Smooth muscle cell (in vitro differentiated cells): ENCODE measurements at regions not wholly inside any gene's neighbourhood (a gene's known extent, or its start where the extent isn't known, plus 50 kb on each side); places are given as distances from the start of the nearest gene placed in this dataset.
"Not testable (repeated sequence)": the region's sequence is repeated elsewhere in the genome, so short reads cannot be mapped to it uniquely, and the experiment has no call there.

Experiments
- DNase-seq: peaks from one replicate; lab custom pipeline; 2025; ENCODE audit not compliant: unreplicated experiment; lab: John Stamatoyannopoulos, UW
- H2AFZ ChIP-seq: fragments of 200-600 bp; sonication (generic); 2 replicates; pipeline ENCODE4 v1.6.0; 2016; ENCODE audit warnings: antibody characterized with exemption, low read depth, mild to moderate bottlenecking
- H3F3A ChIP-seq: fragments of 200-600 bp; sonication (generic); 2 replicates; pipeline ENCODE4 v1.6.0; 2017; ENCODE audit warnings: antibody characterized with exemption, low read depth
- H3K27ac ChIP-seq: fragments of 200-600 bp; sonication (generic); 2 replicates; pipeline ENCODE4 v1.5.1; 2016; ENCODE audit warnings: low read depth, mild to moderate bottlenecking
- H3K27me3 ChIP-seq: fragments of 200-600 bp; sonication (generic); 2 replicates; pipeline ENCODE4 v1.6.1; 2016; ENCODE audit warnings: low read depth, mild to moderate bottlenecking
- H3K36me3 ChIP-seq: fragments of 200-600 bp; sonication (generic); 2 replicates; pipeline ENCODE4 v1.5.1; 2016; ENCODE audit warnings: low read depth
- H3K4me1 ChIP-seq: fragments of 200-600 bp; sonication (generic); 2 replicates; pipeline ENCODE4 v1.5.1; 2016; ENCODE audit warnings: low read depth
- H3K4me2 ChIP-seq: fragments of 200-600 bp; sonication (generic); 2 replicates; pipeline ENCODE4 v1.6.0; 2016; ENCODE audit warnings: mild to moderate bottlenecking
- H3K4me3 ChIP-seq: fragments of 200-600 bp; sonication (generic); 2 replicates; pipeline ENCODE4 v1.5.1; 2016; ENCODE audit warnings: mild to moderate bottlenecking
- H3K79me2 ChIP-seq: fragments of 200-600 bp; sonication (generic); 2 replicates; pipeline ENCODE4 v1.6.0; 2016; ENCODE audit warnings: low read depth, mild to moderate bottlenecking
- H3K9ac ChIP-seq: fragments of 200-600 bp; sonication (generic); 2 replicates; pipeline ENCODE4 v1.6.0; 2016; ENCODE audit warnings: low read depth
- H3K9me3 ChIP-seq: fragments of 200-600 bp; sonication (generic); replicated peaks from 2 replicates; pipeline ENCODE4 v1.5.1; 2016; ENCODE audit warnings: low read depth
- H4K20me1 ChIP-seq: fragments of 200-600 bp; sonication (generic); 2 replicates; pipeline ENCODE4 v1.6.0; 2016; ENCODE audit warnings: low read depth
- CTCF ChIP-seq: fragments of 200-600 bp; sonication (generic); IDR thresholded peaks from 2 replicates; pipeline ENCODE4 v1.5.1; 2017; ENCODE audit warnings: borderline replicate concordance, mild to moderate bottlenecking, antibody characterized with exemption; ENCODE audit not compliant: insufficient read depth, poor library complexity, severe bottlenecking
- WGBS: methylation state at CpG from one replicate; pipeline ENCODE4 v1.1.7; 2016; ENCODE audit warnings: low lambda C conversion rate; 5-methylcytosine and 5-hydroxymethylcytosine counted together

- DNase-seq, result no peak
- H4K20me1 ChIP-seq, result no peaks in the 10 kb centered on the region
- H3K27me3 ChIP-seq, result no peaks in the 10 kb centered on the region
- H3K4me2 ChIP-seq, result no peak overlapping the region
- H3K9ac ChIP-seq, result no peak overlapping the region
- H2AFZ ChIP-seq, result no peak overlapping the region
- no peak overlapping the region for H3K27ac ChIP-seq
- no peak overlapping the region for H3K4me3 ChIP-seq
- H3K79me2 ChIP-seq, result no peaks in the 10 kb centered on the region
- no peak for TF ChIP-seq CTCF
- no peaks in the 10 kb centered on the region for H3F3A ChIP-seq
- H3K4me1 ChIP-seq, result no peaks in the 10 kb centered on the region
- H3K36me3 ChIP-seq, result no peaks in the 10 kb centered on the region
- WGBS, result 90% methylated on average over 5 of the region's 5 CpGs
- no peaks in the 10 kb centered on the region for H3K9me3 ChIP-seq
These were observed 170.8 kb upstream of the DGKB start for GRCh38 chr7:15073301-15073700.

DNA sequence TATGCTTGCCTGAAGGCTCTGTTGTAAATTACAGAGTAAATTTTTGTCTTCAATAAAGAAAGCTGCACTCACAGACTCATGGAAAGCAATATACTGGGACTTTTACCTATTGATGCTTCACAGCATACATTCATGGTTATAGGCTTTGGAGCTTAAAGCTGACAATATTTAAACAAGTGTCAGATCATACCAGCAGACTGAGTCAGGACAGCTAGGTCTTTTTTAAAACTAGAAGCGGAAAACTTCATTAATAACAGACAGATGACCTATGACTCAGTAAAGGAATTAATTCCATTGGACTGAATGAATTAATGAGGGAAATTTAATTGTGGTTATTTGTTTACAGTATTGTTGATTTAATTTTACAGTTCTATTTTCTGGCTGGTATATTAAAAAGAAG, 165.8 kb upstream of the DGKB start:
- Histone ChIP-seq H3K79me2 (no peaks in the 10 kb centered on the region), H3K4me3 (no peak overlapping the region), H2AFZ (no peak overlapping the region), H3K4me2 (no peak overlapping the region), H3K9ac (no peak overlapping the region), H4K20me1 (no peaks in the 10 kb centered on the region), H3F3A (no peaks in the 10 kb centered on the region), H3K27ac (no peak overlapping the region), H3K27me3 (no peaks in the 10 kb centered on the region), H3K36me3 (no peaks in the 10 kb centered on the region), H3K9me3 (no peaks in the 10 kb centered on the region), H3K4me1 (no peaks in the 10 kb centered on the region)
- no peak for DNase-seq
- no peak for TF ChIP-seq CTCF
- 68% methylated on average over 1 of the region's 1 CpG for WGBS

- Histone ChIP-seq H3K79me2 (no peaks in the 10 kb centered on the region), H3F3A (no peaks in the 10 kb centered on the region), H4K20me1 (no peaks in the 10 kb centered on the region), H3K4me1 (no peaks in the 10 kb centered on the region), H2AFZ (no peak overlapping the region), H3K36me3 (no peaks in the 10 kb centered on the region), H3K9ac (no peak overlapping the region), H3K27me3 (no peaks in the 10 kb centered on the region), H3K27ac (no peak overlapping the region), H3K9me3 (no peaks in the 10 kb centered on the region), H3K4me3 (no peak overlapping the region), H3K4me2 (no peak overlapping the region)
- no peak for TF ChIP-seq CTCF
- DNase-seq, result no peak
- WGBS, result 91% methylated on average over 5 of the region's 5 CpGs
These were observed 154.7 kb upstream of the DGKB start for GRCh38 chr7:15057272-15057671.

GRCh38 chr7:15054304-15054703, 151.8 kb upstream of the DGKB start:
- H3K4me1 ChIP-seq, H3K4me2 ChIP-seq, DNase-seq, H3K27ac ChIP-seq, H3K4me3 ChIP-seq, H4K20me1 ChIP-seq, H3K36me3 ChIP-seq, H2AFZ ChIP-seq, H3K9me3 ChIP-seq, H3F3A ChIP-seq, H3K79me2 ChIP-seq, H3K9ac ChIP-seq, H3K27me3 ChIP-seq: not testable (repeated sequence)
- WGBS, result 61% methylated on average over 4 of the region's 4 CpGs
